ENCODE measurements at regions not wholly inside any gene's neighbourhood (a gene's known extent, or its start where the extent isn't known, plus 50 kb on each side); places are given as distances from the start of the nearest gene placed in this dataset.

DNA sequence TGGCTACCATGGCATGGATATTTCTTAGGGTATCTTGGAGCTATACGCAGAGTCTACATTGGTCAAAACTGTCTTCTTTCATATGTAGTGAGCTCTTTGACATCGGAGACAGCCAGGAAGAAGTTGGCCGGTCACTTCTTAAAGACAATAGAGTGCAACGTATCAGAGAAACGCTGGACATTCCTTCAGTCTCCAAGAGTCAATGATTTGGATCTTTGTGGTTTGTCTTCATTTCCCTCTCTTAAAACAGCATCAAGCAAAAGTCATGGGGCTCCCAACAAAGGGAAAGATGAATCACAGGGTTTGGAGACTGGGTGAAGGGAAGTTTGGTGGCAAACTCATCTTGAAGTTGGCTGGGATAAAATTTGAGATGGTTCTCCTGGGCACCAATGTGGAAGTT lies 320.1 kb downstream of the AGTPBP1 start:
- TF ChIP-seq CTCF (IDR thresholded peaks at IDR 0.05 in 8 of 11, conservative IDR thresholded peaks at IDR 0.05 in 3 of 11) (no peak), POLR2A (IDR thresholded peaks at IDR 0.05) (no peak)

Measured in spleen (tissue), 7 donors.